Activated naive CD8-positive, alpha-beta T cell treated with anti-CD3 and anti-CD28 coated beads, Interleukin-2, amount 10 ng/mL, durations not matched to agents 7 days and 5 days (primary cell): ENCODE measurements at regions not wholly inside any gene's neighbourhood (a gene's known extent, or its start where the extent isn't known, plus 50 kb on each side); places are given as distances from the start of the nearest gene placed in this dataset.

Experiments
- ATAC-seq: fragments of 150-1000 bp; cut with Tn5 transposase; one replicate; pipeline ENCODE4 v1.10.0; 2021; ENCODE audit warnings: low read depth, moderate library complexity
- POLR2A ChIA-PET: fragments of 350-600 bp; sonication (Branson Sonifier 250); formaldehyde crosslinking; loops from one replicate; lab custom pipeline; 2021; ENCODE audit warnings: antibody characterized with exemption; lab: Charles Lee
- DNase-seq: peaks from one replicate; pipeline ENCODE4 v3.0.0; 2021
- H3K27ac Mint-ChIP-seq: one replicate; pipeline ENCODE4 v1.8.0; 2022; ENCODE audit warnings: mild to moderate bottlenecking, mixed read lengths
- H3K27me3 Mint-ChIP-seq: one replicate; pipeline ENCODE4 v1.8.0; 2022; ENCODE audit warnings: mild to moderate bottlenecking, moderate library complexity, mixed read lengths
- H3K36me3 Mint-ChIP-seq: one replicate; pipeline ENCODE4 v1.8.0; 2021; ENCODE audit warnings: mild to moderate bottlenecking, mixed read lengths
- H3K4me1 Mint-ChIP-seq: one replicate; pipeline ENCODE4 v1.8.0; 2021; ENCODE audit warnings: mixed read lengths
- H3K4me3 Mint-ChIP-seq: one replicate; pipeline ENCODE4 v1.8.0; 2022; ENCODE audit warnings: mild to moderate bottlenecking, moderate library complexity, mixed read lengths
- H3K9me3 Mint-ChIP-seq: one replicate; pipeline ENCODE4 v1.8.0; 2021; ENCODE audit warnings: mixed read lengths

- Mint-ChIP-seq H3K27ac (no peak overlapping the region), H3K4me3 (no peak overlapping the region), H3K36me3 (no peaks in the 10 kb centered on the region), H3K27me3 (no peaks in the 10 kb centered on the region), H3K9me3 (peaks cover 2% of the 10 kb centered on the region), H3K4me1 (no peaks in the 10 kb centered on the region)
- POLR2A ChIA-PET: no interaction called here
- DNase-seq (no peak), ATAC-seq (no peak)
Observed at GRCh38 chr13:22497991-22498780, 682.6 kb upstream of the SGCG start.

DNA sequence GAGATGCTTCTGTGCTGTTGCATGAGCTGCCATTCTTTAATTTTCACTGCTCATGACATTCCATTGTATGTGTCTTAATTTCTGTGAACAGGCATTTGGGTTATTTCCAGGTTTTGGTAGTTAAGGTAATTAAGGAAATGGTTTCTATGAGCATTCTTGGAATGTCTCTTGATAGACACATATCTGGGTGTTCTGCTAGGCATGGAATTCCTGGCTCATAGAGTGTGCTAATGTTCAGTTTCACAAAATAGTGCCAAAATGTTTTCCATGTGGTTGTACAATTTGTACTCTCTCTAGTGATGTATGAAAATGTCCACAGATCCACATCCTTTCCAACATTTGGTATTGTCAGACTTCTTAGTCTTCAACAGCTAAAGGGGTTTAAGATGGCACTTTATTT is 680.9 kb upstream of the SGCG start:
- H3K4me3 Mint-ChIP-seq: no peak overlapping the region
- H3K4me1 Mint-ChIP-seq: no peaks in the 10 kb centered on the region
- no peak for ATAC-seq
- DNase-seq: no peak
- POLR2A ChIA-PET: no interaction called here
- no peaks in the 10 kb centered on the region for H3K36me3 Mint-ChIP-seq
- H3K27ac Mint-ChIP-seq: no peak overlapping the region
- no peaks in the 10 kb centered on the region for H3K9me3 Mint-ChIP-seq
- H3K27me3 Mint-ChIP-seq: no peaks in the 10 kb centered on the region

DNA sequence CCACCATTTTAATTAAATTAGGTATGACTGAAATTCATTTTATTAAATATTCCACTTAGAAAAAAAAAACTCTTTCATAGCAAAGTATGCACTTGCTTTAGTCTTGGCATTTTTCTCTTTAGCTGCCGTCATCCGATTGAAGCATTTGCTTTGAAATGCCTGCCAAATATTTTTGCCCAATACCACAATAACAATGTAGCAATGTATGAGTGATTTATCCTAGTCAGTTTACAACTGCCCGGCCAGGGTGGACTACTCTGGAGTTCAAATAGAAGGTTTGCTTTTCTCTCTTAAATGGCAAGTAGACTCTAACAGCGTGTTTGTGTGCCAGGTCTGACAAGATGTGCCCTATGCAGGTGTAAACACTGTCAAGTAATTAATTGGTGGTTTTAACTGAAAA is 675.3 kb upstream of the SGCG start:
- ATAC-seq (no peak), DNase-seq (no peak)
- Mint-ChIP-seq H3K27me3 (no peaks in the 10 kb centered on the region), H3K9me3 (peaks cover 2% of the 10 kb centered on the region), H3K4me1 (no peaks in the 10 kb centered on the region), H3K4me3 (no peak overlapping the region), H3K36me3 (no peaks in the 10 kb centered on the region), H3K27ac (no peak overlapping the region)
- POLR2A ChIA-PET: no interaction called here

DNA sequence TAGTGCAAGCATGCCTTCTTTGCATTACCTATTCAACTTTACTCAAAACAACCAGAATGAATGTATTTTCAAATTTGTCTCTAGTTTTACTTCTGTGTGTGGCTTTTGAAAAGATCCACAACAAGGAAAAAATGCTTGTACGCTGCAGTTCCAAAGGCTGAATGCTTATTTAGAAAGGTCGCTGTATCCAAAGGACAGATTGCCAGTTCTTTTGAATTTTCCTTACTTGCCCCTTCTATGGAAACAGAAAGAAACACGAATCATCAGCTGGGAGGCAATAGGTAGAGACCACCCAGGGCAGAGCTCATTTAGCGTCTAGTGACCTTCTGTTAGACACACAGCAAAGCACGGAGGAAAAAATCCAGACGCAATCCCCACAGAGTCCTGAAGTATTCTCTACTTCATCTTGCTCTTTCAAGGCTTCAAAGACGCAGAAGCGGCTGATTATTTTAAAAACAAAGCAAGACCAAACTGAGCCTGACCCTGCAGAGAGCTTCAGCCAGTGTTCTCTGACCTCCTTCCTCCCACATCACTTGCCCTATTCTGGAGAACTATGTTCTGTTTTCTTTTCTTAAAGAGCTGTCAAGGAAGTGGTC is 674.6 kb upstream of the SGCG start:
- H3K27me3 Mint-ChIP-seq: no peaks in the 10 kb centered on the region
- H3K36me3 Mint-ChIP-seq: no peaks in the 10 kb centered on the region
- no peak overlapping the region for H3K27ac Mint-ChIP-seq
- DNase-seq (no peak), ATAC-seq (no peak)
- H3K4me1 Mint-ChIP-seq: no peaks in the 10 kb centered on the region
- no peak overlapping the region for H3K4me3 Mint-ChIP-seq
- H3K9me3 Mint-ChIP-seq: peaks cover 2% of the 10 kb centered on the region
- POLR2A ChIA-PET: no interaction called here

GRCh38 chr13:22517544-22517943 is 663.2 kb upstream of the SGCG start:
- Mint-ChIP-seq H3K9me3 (peaks cover 2% of the 10 kb centered on the region), H3K27me3 (no peaks in the 10 kb centered on the region), H3K27ac (no peak overlapping the region)

DNA sequence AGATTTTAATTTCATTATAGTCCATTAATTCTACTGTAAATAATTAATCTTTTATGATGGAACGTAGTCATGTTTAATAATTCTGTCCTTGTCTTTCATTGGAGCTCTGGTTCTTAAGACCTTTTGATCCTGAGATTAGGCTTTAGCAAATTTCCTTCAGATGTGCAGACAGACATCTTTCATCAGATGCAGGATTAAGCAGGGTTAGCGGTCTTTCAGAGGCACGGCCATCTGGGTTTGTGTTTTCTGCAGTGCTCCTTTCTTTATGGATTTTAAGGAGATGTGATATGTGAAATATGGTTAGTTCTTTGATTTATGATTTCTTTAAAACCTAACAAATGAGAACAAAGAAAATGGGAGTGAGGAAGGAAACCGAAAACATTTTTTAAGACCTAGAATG is 643.9 kb upstream of the SGCG start:
- POLR2A ChIA-PET: no interaction called here
- no peaks in the 10 kb centered on the region for H3K27me3 Mint-ChIP-seq
- H3K9me3 Mint-ChIP-seq: peaks cover 4% of the 10 kb centered on the region
- H3K36me3 Mint-ChIP-seq: no peaks in the 10 kb centered on the region
- H3K27ac Mint-ChIP-seq: no peak overlapping the region
- no peak for ATAC-seq
- H3K4me1 Mint-ChIP-seq: no peaks in the 10 kb centered on the region
- H3K4me3 Mint-ChIP-seq: no peak overlapping the region
- no peak for DNase-seq

More at GRCh38 chr13:22517544-22517943, 663.2 kb upstream of the SGCG start:
- no peak for DNase-seq
- POLR2A ChIA-PET: no interaction called here
- ATAC-seq: no peak
- no peaks in the 10 kb centered on the region for H3K4me1 Mint-ChIP-seq
- no peaks in the 10 kb centered on the region for H3K36me3 Mint-ChIP-seq
- H3K4me3 Mint-ChIP-seq: no peak overlapping the region

DNA sequence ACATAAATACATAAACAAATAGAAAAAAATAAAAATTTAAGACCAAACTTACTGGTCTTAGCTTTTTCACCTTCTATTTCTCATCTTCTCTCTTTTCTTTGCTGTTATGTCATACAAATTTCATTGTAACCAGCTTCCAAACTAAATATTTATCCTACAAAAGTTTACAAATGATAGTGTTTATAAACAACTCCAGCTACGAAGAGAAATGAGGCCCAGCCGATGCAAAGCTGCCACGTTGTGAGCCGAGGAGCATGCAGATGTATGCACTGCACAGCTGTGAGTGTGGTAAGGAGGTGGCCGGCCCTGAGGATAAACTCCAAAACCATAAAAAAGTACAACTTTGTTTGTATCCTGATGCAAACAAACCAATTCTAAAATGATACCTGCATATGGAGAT is 642.4 kb upstream of the SGCG start:
- POLR2A ChIA-PET: no interaction called here
- Mint-ChIP-seq H3K9me3 (no peaks in the 10 kb centered on the region), H3K27me3 (no peaks in the 10 kb centered on the region), H3K27ac (no peak overlapping the region), H3K4me1 (no peaks in the 10 kb centered on the region), H3K36me3 (no peaks in the 10 kb centered on the region), H3K4me3 (no peak overlapping the region)
- ATAC-seq (no peak), DNase-seq (no peak)

DNA sequence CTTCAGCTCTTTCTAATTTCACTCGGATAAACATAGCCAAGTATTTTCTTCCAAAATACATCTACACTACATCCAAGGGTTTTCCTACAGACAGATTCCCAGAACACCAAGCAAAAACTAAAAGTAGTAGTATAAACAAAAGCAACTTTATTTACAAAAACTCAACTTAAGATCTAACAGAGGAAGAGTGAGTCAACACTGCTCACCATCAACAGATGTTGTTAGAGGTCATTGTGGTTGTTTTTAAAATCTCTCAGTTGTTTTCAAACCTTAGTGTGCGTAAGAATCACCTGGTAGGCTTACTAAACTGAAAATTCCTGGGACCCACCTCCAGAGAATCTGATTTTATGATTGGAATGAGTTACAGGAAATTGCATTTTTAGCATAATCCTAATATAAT is 631.7 kb upstream of the SGCG start:
- POLR2A ChIA-PET: no interaction called here
- Mint-ChIP-seq H3K9me3 (peaks cover 21% of the 10 kb centered on the region), H3K4me1 (no peaks in the 10 kb centered on the region), H3K4me3 (no peak overlapping the region), H3K27ac (no peak overlapping the region), H3K27me3 (no peaks in the 10 kb centered on the region), H3K36me3 (no peaks in the 10 kb centered on the region)
- no peak for ATAC-seq
- DNase-seq: no peak

- DNase-seq: no peak
- POLR2A ChIA-PET: no interaction called here
- no peak for ATAC-seq
- Mint-ChIP-seq H3K27ac (no peak overlapping the region), H3K27me3 (no peaks in the 10 kb centered on the region), H3K9me3 (peaks cover 2% of the 10 kb centered on the region), H3K36me3 (no peaks in the 10 kb centered on the region), H3K4me1 (no peaks in the 10 kb centered on the region), H3K4me3 (no peak overlapping the region)
Observed at GRCh38 chr13:22561581-22561980, 619.2 kb upstream of the SGCG start.

DNA sequence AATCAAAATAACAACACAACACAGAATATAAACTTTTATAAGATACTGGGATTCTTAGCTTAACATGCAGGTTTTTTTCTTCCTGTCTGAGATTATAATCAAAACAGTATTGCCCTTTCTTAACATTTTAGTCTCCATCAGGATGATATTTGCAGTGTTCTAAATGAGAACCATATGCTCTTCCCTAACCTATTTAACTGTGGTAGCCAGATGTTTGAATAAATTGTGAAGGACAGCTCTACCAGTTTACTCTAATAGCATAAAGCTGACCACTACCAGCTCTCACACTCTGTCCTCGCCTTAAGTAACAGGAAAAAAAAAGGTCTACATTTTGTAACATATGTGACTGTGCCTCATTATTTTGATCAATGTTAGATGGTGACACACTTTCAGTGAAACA is 618.7 kb upstream of the SGCG start:
- H3K4me3 Mint-ChIP-seq: no peak overlapping the region
- H3K27ac Mint-ChIP-seq: no peak overlapping the region
- no peaks in the 10 kb centered on the region for H3K27me3 Mint-ChIP-seq
- DNase-seq (no peak), ATAC-seq (no peak)
- POLR2A ChIA-PET: no interaction called here
- H3K9me3 Mint-ChIP-seq: no peaks in the 10 kb centered on the region
- no peaks in the 10 kb centered on the region for H3K4me1 Mint-ChIP-seq
- no peaks in the 10 kb centered on the region for H3K36me3 Mint-ChIP-seq

GRCh38 chr13:22563272-22563671 is 617.5 kb upstream of the SGCG start:
- no peaks in the 10 kb centered on the region for H3K4me1 Mint-ChIP-seq
- no peak for ATAC-seq
- DNase-seq: no peak
- no peaks in the 10 kb centered on the region for H3K36me3 Mint-ChIP-seq
- H3K27me3 Mint-ChIP-seq: no peaks in the 10 kb centered on the region
- H3K9me3 Mint-ChIP-seq: no peaks in the 10 kb centered on the region
- no peak overlapping the region for H3K4me3 Mint-ChIP-seq
- H3K27ac Mint-ChIP-seq: no peak overlapping the region
- POLR2A ChIA-PET: no interaction called here

DNA sequence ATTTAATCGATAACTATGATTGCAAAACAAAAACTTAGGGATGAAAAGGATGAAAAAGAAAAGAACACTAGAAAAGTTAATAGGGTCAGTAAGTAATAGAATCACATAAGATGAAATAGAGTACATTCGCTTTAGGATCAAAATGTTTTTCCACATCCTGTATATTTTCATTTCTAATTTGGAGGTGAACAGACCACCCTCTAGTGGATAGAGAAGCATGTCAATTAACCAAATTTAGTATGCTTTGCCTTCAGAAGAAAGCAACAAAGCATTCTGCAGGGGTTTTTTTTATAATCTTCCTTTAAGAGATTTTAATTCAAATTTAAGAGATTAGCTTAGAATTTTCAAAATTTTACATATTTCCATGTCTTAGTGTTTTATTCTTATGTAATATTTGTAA is 611.0 kb upstream of the SGCG start:
- H3K4me1 Mint-ChIP-seq: no peaks in the 10 kb centered on the region

GRCh38 chr13:22589880-22590279 is 590.9 kb upstream of the SGCG start:
- H3K4me1 Mint-ChIP-seq: no peaks in the 10 kb centered on the region
- DNase-seq (no peak), ATAC-seq (no peak)
- peaks cover 7% of the 10 kb centered on the region for H3K9me3 Mint-ChIP-seq
- no peak overlapping the region for H3K27ac Mint-ChIP-seq
- no peaks in the 10 kb centered on the region for H3K27me3 Mint-ChIP-seq
- POLR2A ChIA-PET: no interaction called here
- H3K36me3 Mint-ChIP-seq: no peaks in the 10 kb centered on the region
- no peak overlapping the region for H3K4me3 Mint-ChIP-seq

More for the DNA sequence above, 611.0 kb upstream of the SGCG start:
- ATAC-seq: no peak
- H3K9me3 Mint-ChIP-seq: peaks cover 3% of the 10 kb centered on the region
- no peak overlapping the region for H3K27ac Mint-ChIP-seq
- no peak overlapping the region for H3K4me3 Mint-ChIP-seq
- no peaks in the 10 kb centered on the region for H3K27me3 Mint-ChIP-seq
- POLR2A ChIA-PET: no interaction called here
- DNase-seq: no peak
- H3K36me3 Mint-ChIP-seq: no peaks in the 10 kb centered on the region

DNA sequence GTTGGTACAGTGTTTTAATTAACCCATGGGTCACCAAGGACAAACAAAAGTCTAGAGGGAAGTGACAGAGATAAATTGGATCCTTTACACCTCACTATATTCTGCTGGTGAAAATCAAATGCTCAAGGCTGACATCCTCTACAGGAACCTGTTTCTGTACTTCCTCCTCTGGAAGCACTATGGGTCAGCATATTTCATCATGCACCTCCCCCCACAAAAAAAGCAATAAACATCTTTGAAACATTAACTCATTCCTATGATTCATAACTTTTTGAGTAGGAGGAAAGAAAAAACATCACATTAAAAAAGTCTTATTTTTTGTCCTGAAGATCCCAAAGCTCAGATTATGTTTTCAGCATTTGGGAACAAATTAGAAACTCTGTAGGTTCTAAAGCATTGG is 588.3 kb upstream of the SGCG start:
- ATAC-seq: no peak
- H3K4me3 Mint-ChIP-seq: no peak overlapping the region
- H3K4me1 Mint-ChIP-seq: no peaks in the 10 kb centered on the region
- peaks cover 4% of the 10 kb centered on the region for H3K9me3 Mint-ChIP-seq
- no peak overlapping the region for H3K27ac Mint-ChIP-seq
- no peak for DNase-seq
- POLR2A ChIA-PET: no interaction called here
- no peaks in the 10 kb centered on the region for H3K27me3 Mint-ChIP-seq
- H3K36me3 Mint-ChIP-seq: no peaks in the 10 kb centered on the region
